Endothelial cell of umbilical vein (primary cell): ENCODE measurements at regions not wholly inside any gene's neighbourhood (a gene's known extent, or its start where the extent isn't known, plus 50 kb on each side); places are given as distances from the start of the nearest gene placed in this dataset.

ENCODE experiments used
- BruUV-seq: library from RNA; stranded (reverse); fragments of 400-500 nt; replicated peaks from 2 replicates; lab custom pipeline; 2021; lab: Mats Ljungman, UMichigan
- CTCF ChIA-PET: fragments of 300-600, 350-600 bp; sonication (Branson Sonifier 250); formaldehyde crosslinking; loops from one replicate; lab custom pipeline; 2021; ENCODE audit warnings: antibody characterized with exemption, inconsistent platforms; lab: Charles Lee
- POLR2A ChIA-PET: fragments of 300-600, 350-600 bp; sonication (Branson Sonifier 250); formaldehyde crosslinking; loops from one replicate; lab custom pipeline; 2021; ENCODE audit warnings: antibody characterized with exemption, inconsistent platforms; lab: Charles Lee
- DNase-seq: peaks from one replicate; pipeline ENCODE4 v3.0.0-alpha.2; 2011; ENCODE audit warnings: low read depth, low spot score
- FAIRE-seq: peaks from 2 replicates; lab custom pipeline; 2011; peaks lifted over from hg19 to GRCh38; lab: Jason Lieb, UNC
- H2AFZ ChIP-seq: 2 replicates; pipeline ENCODE4 v1.6.0; 2012; ENCODE audit warnings: low read depth, low read length, control low read depth, inconsistent platforms
- H3K27ac ChIP-seq: 2 replicates; pipeline ENCODE4 v1.5.1; 2011; ENCODE audit warnings: low read depth, mild to moderate bottlenecking, control low read depth, low read length, moderate library complexity; ENCODE audit not compliant: insufficient read depth
- H3K27me3 ChIP-seq, 2 experiments: 2 replicates each; pipeline versions ENCODE4 v1.6.0 to v1.6.1; 2011; ENCODE audit warnings: low read length in 2 of 2, mixed read lengths in 1 of 2; ENCODE audit not compliant: control insufficient read depth in 2 of 2, insufficient read depth in 2 of 2
- H3K36me3 ChIP-seq, 2 experiments: 2 replicates in 1 of 2; 3 replicates in 1 of 2; pipeline ENCODE4 v1.5.1; 2011; ENCODE audit warnings: low read length in 2 of 2, mild to moderate bottlenecking in 1 of 2, moderate library complexity in 1 of 2; ENCODE audit not compliant: control insufficient read depth in 2 of 2, insufficient read depth in 2 of 2; ENCODE audit errors: extremely low read depth in 1 of 2
- H3K4me1 ChIP-seq: 3 replicates; pipeline ENCODE4 v1.5.1; 2011; ENCODE audit warnings: mild to moderate bottlenecking, low read length; ENCODE audit not compliant: control insufficient read depth, insufficient read depth; ENCODE audit errors: extremely low read depth
- H3K4me2 ChIP-seq: 2 replicates; pipeline ENCODE4 v1.6.1; 2011; ENCODE audit warnings: low read length, control low read depth, mixed read lengths; ENCODE audit not compliant: insufficient read depth
- H3K4me3 ChIP-seq, 3 experiments: fragments of 200-600 bp in 1 of 3; sonication (generic), shearing (Covaris generic) in 1 of 3; replicated peaks in 1 of 3; 2 replicates each; pipeline ENCODE4 v1.5.1; 2011 to 2016; ENCODE audit warnings: control low read depth in 3 of 3, low read length in 3 of 3, mild to moderate bottlenecking in 2 of 3, inconsistent platforms in 1 of 3, low read depth in 1 of 3, moderate library complexity in 1 of 3; ENCODE audit not compliant: insufficient read depth in 1 of 3
- H3K79me2 ChIP-seq: 2 replicates; pipeline ENCODE4 v1.6.0; 2012; ENCODE audit warnings: low read length, inconsistent platforms; ENCODE audit not compliant: control insufficient read depth, insufficient read depth
- H3K9ac ChIP-seq: replicated peaks from 2 replicates; pipeline ENCODE3; 2011; ENCODE audit warnings: low read length, control low read depth; ENCODE audit not compliant: insufficient read depth; ENCODE audit errors: extremely low read depth
- H3K9me1 ChIP-seq: replicated peaks from 3 replicates; pipeline ENCODE4 v1.6.0; 2011; ENCODE audit warnings: mild to moderate bottlenecking, low read length; ENCODE audit not compliant: control insufficient read depth, insufficient read depth; ENCODE audit errors: extremely low read depth
- H3K9me3 ChIP-seq: replicated peaks from 2 replicates; pipeline ENCODE4 v1.5.1; 2012; ENCODE audit warnings: low read length, inconsistent platforms; ENCODE audit not compliant: control insufficient read depth, insufficient read depth
- H4K20me1 ChIP-seq: replicated peaks from 2 replicates; pipeline ENCODE3; 2011; ENCODE audit warnings: mild to moderate bottlenecking, low read length; ENCODE audit not compliant: control insufficient read depth, insufficient read depth; ENCODE audit errors: extremely low read depth
- CTCF ChIP-seq, 2 donors: IDR thresholded peaks; 1 replicate in 1 of 2; 2 replicates in 1 of 2; pipeline ENCODE4 v1.5.1; 2011; ENCODE audit warnings: low read length in 2 of 2, mild to moderate bottlenecking in 2 of 2, moderate library complexity in 2 of 2, control low read depth in 1 of 2, inconsistent platforms in 1 of 2, low read depth in 1 of 2; ENCODE audit not compliant: insufficient read depth in 1 of 2; ENCODE audit errors: extremely low read depth in 1 of 2
- EZH2 ChIP-seq: IDR thresholded peaks from 2 replicates; pipeline ENCODE4 v1.6.1; 2012; ENCODE audit warnings: borderline replicate concordance, low read depth, mild to moderate bottlenecking, moderate library complexity, low read length, inconsistent platforms; ENCODE audit not compliant: severe bottlenecking
- FOS ChIP-seq: IDR thresholded peaks from 2 replicates; pipeline ENCODE4 v1.6.1; 2011; ENCODE audit warnings: mild to moderate bottlenecking, low read length, moderate library complexity, borderline replicate concordance; ENCODE audit not compliant: insufficient read depth
- GATA2 ChIP-seq: IDR thresholded peaks from 2 replicates; pipeline ENCODE4 v1.7.0; 2011; ENCODE audit warnings: low read depth, mild to moderate bottlenecking, moderate library complexity, mixed read lengths, low read length; ENCODE audit not compliant: insufficient read length, insufficient read depth
- JUN ChIP-seq: IDR thresholded peaks from 2 replicates; pipeline ENCODE4 v1.6.1; 2011; ENCODE audit warnings: borderline replicate concordance, low read depth; ENCODE audit not compliant: insufficient read length, insufficient read depth
- MAX ChIP-seq: IDR thresholded peaks from 2 replicates; pipeline ENCODE4 v1.6.1; 2011; ENCODE audit not compliant: insufficient read depth, insufficient read length
- MYC ChIP-seq: IDR thresholded peaks from one replicate; pipeline ENCODE4 v1.6.1; 2011; ENCODE audit warnings: mild to moderate bottlenecking, low read depth, low read length
- POLR2A ChIP-seq: IDR thresholded peaks from 2 replicates; pipeline ENCODE4 v1.6.1; 2012; ENCODE audit warnings: low read depth, mild to moderate bottlenecking, control low read depth, low read length
- POLR2AphosphoS5 ChIP-seq: IDR thresholded peaks from 2 replicates; pipeline ENCODE4 v1.6.1; 2012; ENCODE audit warnings: low read depth, mild to moderate bottlenecking, control low read depth, low read length, moderate library complexity; ENCODE audit not compliant: insufficient read depth
- dilution Hi-C: fragments of 300-500 bp; cut with MboI; formaldehyde crosslinking; loops from one replicate; pipeline ENCODE4 v1.15.0; 2019; ENCODE audit warnings: low sequenced_read_pairs; ENCODE audit not compliant: extremely low pct_ligation_motif_present
- intact Hi-C: fragments of 100-400 bp; cut with micrococcal nuclease; formaldehyde crosslinking; loops from one replicate; pipeline ENCODE4 v1.10.0; 2022

- no peak for TF ChIP-seq CTCF (IDR thresholded peaks at IDR 0.05; ENCODE audit: extremely low read depth in 1 of 2, insufficient read depth in 1 of 2, low read depth in 1 of 2, low read length in 2 of 2)
- no peak for TF ChIP-seq POLR2A
- no peak for TF ChIP-seq MAX
- no peak for TF ChIP-seq JUN
- TF ChIP-seq POLR2AphosphoS5, result no peak
- TF ChIP-seq EZH2, result no peak
- TF ChIP-seq GATA2, result no peak
- no peak for TF ChIP-seq MYC
- TF ChIP-seq FOS, result no peak
- dilution Hi-C loops, result no loop called here
- Histone ChIP-seq H4K20me1 (no peaks in the 10 kb centered on the region), H2AFZ (no peak overlapping the region), H3K27me3 (no peaks in the 10 kb centered on the region), H3K4me3 (no peak overlapping the region), H3K9ac (no peak overlapping the region), H3K79me2 (no peaks in the 10 kb centered on the region), H3K9me3 (no peaks in the 10 kb centered on the region), H3K4me1 (no peaks in the 10 kb centered on the region), H3K9me1 (no peaks in the 10 kb centered on the region), H3K4me2 (no peak overlapping the region), H3K27ac (no peak overlapping the region), H3K36me3 (no peaks in the 10 kb centered on the region)
- FAIRE-seq (no peak), DNase-seq (no peak)
- ChIA-PET POLR2A (no interaction called here), CTCF (no interaction called here)
- BruUV-seq, result no TSS peak
- intact Hi-C loops, result no loop called here
Observed at GRCh38 chr14:48250575-48250974, 575.2 kb upstream of the MDGA2 start.
